K562 (cell line): ENCODE measurements at regions not wholly inside any gene's neighbourhood (a gene's known extent, or its start where the extent isn't known, plus 50 kb on each side); places are given as distances from the start of the nearest gene placed in this dataset.

Experiments used
- CBX3 ChIP-seq, 2 experiments: IDR thresholded peaks; 1 replicate in 1 of 2; 2 replicates in 1 of 2; pipeline ENCODE4 v1.6.1; 2012; ENCODE audit warnings: inconsistent platforms in 2 of 2, low read length in 2 of 2, borderline replicate concordance in 1 of 2, control low read depth in 1 of 2
- EZH2 ChIP-seq: IDR thresholded peaks from 2 replicates; pipeline ENCODE4 v1.6.1; 2012; ENCODE audit warnings: low read depth, mild to moderate bottlenecking, inconsistent platforms, low read length, borderline replicate concordance
- JUN ChIP-seq, 2 experiments: sonication (generic) in 1 of 2; formaldehyde crosslinking in 1 of 2; IDR thresholded peaks; 2 replicates each; pipeline versions ENCODE4 v1.6.1 to v1.8.0; 2012 to 2022; ENCODE audit warnings: borderline replicate concordance in 2 of 2, mild to moderate bottlenecking in 2 of 2, improper control_type of control experiment in 1 of 2, low read depth in 1 of 2, low read length in 1 of 2, missing genetic modification reagents in 1 of 2
- PCBP1 ChIP-seq: fragments of 200-400 bp; formaldehyde crosslinking; IDR thresholded peaks from 2 replicates; pipeline ENCODE4 v1.6.1; 2018; ENCODE audit warnings: mild to moderate bottlenecking, low read depth, low read length; ENCODE audit not compliant: poor library complexity, severe bottlenecking
- POLR2H ChIP-seq: IDR thresholded peaks from 2 replicates; pipeline ENCODE4 v1.6.1; 2016; ENCODE audit warnings: missing genetic modification characterization, low read depth, mild to moderate bottlenecking, control low read depth, missing compliant biosample characterization, moderate library complexity
- SIN3A ChIP-seq, 2 experiments: fragments of 150-350 bp in 1 of 2; IDR thresholded peaks; 2 replicates each; pipeline ENCODE4 v1.6.1; 2011 to 2016; ENCODE audit warnings: borderline replicate concordance in 2 of 2, low read depth in 2 of 2, low read length in 2 of 2, mild to moderate bottlenecking in 2 of 2, moderate library complexity in 2 of 2; ENCODE audit not compliant: control insufficient read depth in 1 of 2
- SRSF1 ChIP-seq: fragments of 200-400 bp; formaldehyde crosslinking; IDR thresholded peaks from 2 replicates; pipeline ENCODE4 v1.6.1; 2017; ENCODE audit warnings: mild to moderate bottlenecking, low read depth, low read length, moderate library complexity
- ZNF384 ChIP-seq: IDR thresholded peaks from 2 replicates; pipeline ENCODE4 v1.6.1; 2012; ENCODE audit warnings: low read depth, low read length, improper control_type of control experiment
- TF ChIP-seq, protein P1 (sequence below), 3 experiments: IDR thresholded peaks in 2 of 3; conservative IDR thresholded peaks in 1 of 3; 2 replicates each; pipeline ENCODE4 v1.5.1; 2011 to 2012; ENCODE audit warnings: low read length in 3 of 3, mild to moderate bottlenecking in 3 of 3, control low read depth in 2 of 3, improper control_type of control experiment in 1 of 3, inconsistent platforms in 1 of 3, low read depth in 1 of 3, mixed read lengths in 1 of 3, moderate library complexity in 1 of 3; ENCODE audit not compliant: insufficient read depth in 2 of 3

DNA sequence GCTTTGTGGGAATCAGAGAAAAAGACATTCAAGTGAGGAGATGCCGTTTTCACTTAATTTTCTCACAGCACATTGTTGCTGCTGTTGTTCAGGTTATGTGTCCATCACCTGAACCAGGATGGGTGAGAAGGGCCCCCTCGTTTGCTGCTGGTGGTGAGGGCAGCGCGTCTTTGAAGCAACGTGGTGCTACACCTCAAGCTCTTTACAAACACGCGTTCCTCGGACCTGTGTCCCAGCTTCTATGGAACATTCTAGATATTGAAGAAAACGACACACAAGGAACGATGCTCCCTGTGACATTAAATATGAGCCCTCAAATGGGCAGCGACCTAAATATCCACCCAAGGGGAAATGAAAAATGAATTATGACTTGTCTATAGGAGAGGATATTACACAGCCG, 418.6 kb downstream of the MN1 start:
- TF ChIP-seq, protein P1, sequence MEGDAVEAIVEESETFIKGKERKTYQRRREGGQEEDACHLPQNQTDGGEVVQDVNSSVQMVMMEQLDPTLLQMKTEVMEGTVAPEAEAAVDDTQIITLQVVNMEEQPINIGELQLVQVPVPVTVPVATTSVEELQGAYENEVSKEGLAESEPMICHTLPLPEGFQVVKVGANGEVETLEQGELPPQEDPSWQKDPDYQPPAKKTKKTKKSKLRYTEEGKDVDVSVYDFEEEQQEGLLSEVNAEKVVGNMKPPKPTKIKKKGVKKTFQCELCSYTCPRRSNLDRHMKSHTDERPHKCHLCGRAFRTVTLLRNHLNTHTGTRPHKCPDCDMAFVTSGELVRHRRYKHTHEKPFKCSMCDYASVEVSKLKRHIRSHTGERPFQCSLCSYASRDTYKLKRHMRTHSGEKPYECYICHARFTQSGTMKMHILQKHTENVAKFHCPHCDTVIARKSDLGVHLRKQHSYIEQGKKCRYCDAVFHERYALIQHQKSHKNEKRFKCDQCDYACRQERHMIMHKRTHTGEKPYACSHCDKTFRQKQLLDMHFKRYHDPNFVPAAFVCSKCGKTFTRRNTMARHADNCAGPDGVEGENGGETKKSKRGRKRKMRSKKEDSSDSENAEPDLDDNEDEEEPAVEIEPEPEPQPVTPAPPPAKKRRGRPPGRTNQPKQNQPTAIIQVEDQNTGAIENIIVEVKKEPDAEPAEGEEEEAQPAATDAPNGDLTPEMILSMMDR (IDR thresholded peaks at IDR 0.05 in 2 of 3, conservative IDR thresholded peaks at IDR 0.05 in 1 of 3; ENCODE audit: insufficient read depth in 2 of 3, low read depth in 1 of 3, low read length in 3 of 3): no peak
- no peak for TF ChIP-seq CBX3 (IDR thresholded peaks at IDR 0.05; ENCODE audit: borderline replicate concordance in 1 of 2, low read length in 2 of 2)
- TF ChIP-seq POLR2H (tag): no peak
- TF ChIP-seq JUN (IDR thresholded peaks at IDR 0.05; ENCODE audit: borderline replicate concordance, low read depth, low read length): no peak
- no peak for TF ChIP-seq JUN (CRISPR knock-in tag; IDR thresholded peaks at IDR 0.05; ENCODE audit: borderline replicate concordance)
- TF ChIP-seq SIN3A (IDR thresholded peaks at IDR 0.05; ENCODE audit: borderline replicate concordance in 2 of 2, control insufficient read depth in 1 of 2, low read depth in 2 of 2, low read length in 2 of 2): no peak
- no peak for TF ChIP-seq ZNF384
- no peak for TF ChIP-seq EZH2
- TF ChIP-seq PCBP1: no peak
- no peak for TF ChIP-seq SRSF1
